ENCODE measurements at regions not wholly inside any gene's neighbourhood (a gene's known extent, or its start where the extent isn't known, plus 50 kb on each side); places are given as distances from the start of the nearest gene placed in this dataset.

DNA sequence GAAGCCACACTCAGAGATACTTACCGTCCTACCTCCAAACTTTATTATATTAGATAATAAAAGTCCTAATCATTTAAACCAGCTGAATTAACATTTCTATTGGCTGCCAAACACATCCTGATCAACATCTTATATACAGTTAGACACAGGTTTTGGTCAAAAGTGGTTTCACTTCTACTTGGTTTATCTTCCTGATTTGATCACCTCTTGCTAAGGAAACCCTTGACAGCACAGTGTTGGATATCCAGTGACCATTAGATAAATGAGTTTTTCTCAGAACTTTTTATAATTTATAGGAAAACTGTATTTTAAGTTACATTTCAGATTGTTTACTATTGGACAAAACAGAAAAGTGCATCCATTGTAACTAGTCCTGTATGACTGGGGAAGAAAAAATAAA, 198.4 kb upstream of the NR2F2 start:
- H3K36me3 Mint-ChIP-seq (ENCODE audit: low read depth): no peaks in the 10 kb centered on the region
- H3K9me3 Mint-ChIP-seq: peaks cover 1% of the 10 kb centered on the region
- H3K27me3 Mint-ChIP-seq: peaks cover 2% of the 10 kb centered on the region
- intact Hi-C loops (cut with micrococcal nuclease): no loop called here
- no peak overlapping the region for H3K27ac Mint-ChIP-seq
- no peak for TF ChIP-seq CTCF (IDR thresholded peaks at IDR 0.05)
- CTCF ChIA-PET: no interaction called here
- no peak for ATAC-seq
- no peak overlapping the region for H3K4me3 Mint-ChIP-seq
- no peak for DNase-seq
- POLR2A ChIA-PET: no interaction called here
- H3K4me1 Mint-ChIP-seq (ENCODE audit: low read depth): no peaks in the 10 kb centered on the region

DNA sequence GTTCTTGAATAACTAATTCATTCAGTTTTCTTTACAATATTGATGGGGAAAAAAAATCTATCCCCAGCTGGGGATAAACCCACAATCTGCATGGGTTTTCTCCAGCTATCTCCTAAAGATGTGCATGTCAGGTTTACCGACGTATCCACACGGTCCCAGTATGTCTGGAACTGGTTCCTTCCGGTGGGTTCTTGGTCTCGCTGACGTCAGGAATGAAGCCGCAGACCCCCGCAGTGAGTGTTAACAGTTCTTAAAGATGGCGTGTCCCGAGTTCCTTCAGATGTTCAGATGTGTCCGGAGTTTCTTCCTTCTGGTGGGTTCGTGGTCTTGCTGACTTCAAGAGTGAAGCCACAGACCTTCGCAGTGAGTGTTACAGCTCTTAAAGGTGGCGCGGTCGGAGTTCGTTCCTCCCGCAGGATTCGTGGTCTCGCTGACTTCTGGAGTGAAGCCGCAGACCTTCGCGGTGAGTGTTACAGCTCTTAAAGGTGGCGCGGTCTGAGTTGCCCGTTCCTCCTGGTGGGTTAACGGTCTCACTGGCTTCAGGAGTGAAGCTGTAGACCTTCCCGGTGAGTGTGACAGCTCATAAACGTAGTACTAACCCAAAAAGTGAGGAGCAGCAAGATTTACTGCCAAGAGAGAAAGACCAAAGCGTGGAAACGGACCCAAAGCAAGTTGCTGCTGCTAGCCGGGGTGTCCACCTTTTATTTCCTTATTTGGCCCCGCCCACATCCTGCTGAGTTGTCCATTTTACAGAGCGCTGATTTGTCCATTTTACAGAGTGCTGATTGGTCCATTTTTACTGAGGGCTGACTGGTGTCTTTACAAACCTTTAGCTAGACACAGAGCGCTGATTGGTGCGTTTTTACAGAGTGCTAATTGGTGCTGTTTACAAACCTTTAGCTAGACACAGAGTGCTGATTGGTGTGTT, 195.1 kb upstream of the NR2F2 start:
- no peak for TF ChIP-seq CTCF (IDR thresholded peaks at IDR 0.05)
- Mint-ChIP-seq H3K27ac (no peak overlapping the region), H3K27me3 (peaks cover 3% of the 10 kb centered on the region), H3K4me1 (ENCODE audit: low read depth) (no peaks in the 10 kb centered on the region), H3K9me3 (no peaks in the 10 kb centered on the region), H3K36me3 (ENCODE audit: low read depth) (no peaks in the 10 kb centered on the region), H3K4me3 (no peak overlapping the region)
- CTCF ChIA-PET: no interaction called here
- no peak for ATAC-seq
- intact Hi-C loops (cut with micrococcal nuclease): no loop called here
- POLR2A ChIA-PET: interaction anchor here (0.6 kb wide), 1 partner anchor 292 kb away, joined by 3 read pairs; no protein-coding TSS in a partner anchor
- DNase-seq: no peak

- H3K36me3 Mint-ChIP-seq (ENCODE audit: low read depth): no peaks in the 10 kb centered on the region
- H3K4me3 Mint-ChIP-seq: no peak overlapping the region
- ChIA-PET CTCF (no interaction called here), POLR2A (no interaction called here)
- no peak overlapping the region for H3K27ac Mint-ChIP-seq
- DNase-seq: no peak
- peaks cover 10% of the 10 kb centered on the region for H3K27me3 Mint-ChIP-seq
- H3K9me3 Mint-ChIP-seq: no peaks in the 10 kb centered on the region
- TF ChIP-seq CTCF (IDR thresholded peaks at IDR 0.05): no peak
- intact Hi-C loops (cut with micrococcal nuclease): no loop called here
- no peaks in the 10 kb centered on the region for H3K4me1 Mint-ChIP-seq (ENCODE audit: low read depth)
- ATAC-seq: no peak
These were observed 191.5 kb upstream of the NR2F2 start for GRCh38 chr15:96138985-96139384.

- H3K9me3 Mint-ChIP-seq: no peaks in the 10 kb centered on the region
- H3K27ac Mint-ChIP-seq: no peak overlapping the region
- DNase-seq (no peak), ATAC-seq (no peak)
- TF ChIP-seq CTCF (IDR thresholded peaks at IDR 0.05): no peak
- intact Hi-C loops (cut with micrococcal nuclease): no loop called here
- POLR2A ChIA-PET: no interaction called here
- H3K36me3 Mint-ChIP-seq (ENCODE audit: low read depth): no peaks in the 10 kb centered on the region
- peaks cover 12% of the 10 kb centered on the region for H3K27me3 Mint-ChIP-seq
- CTCF ChIA-PET: no interaction called here
- H3K4me1 Mint-ChIP-seq (ENCODE audit: low read depth): no peaks in the 10 kb centered on the region
- H3K4me3 Mint-ChIP-seq: no peak overlapping the region
These were observed 188.0 kb upstream of the NR2F2 start for GRCh38 chr15:96142498-96142897.

GRCh38 chr15:96144734-96145133, 185.8 kb upstream of the NR2F2 start:
- DNase-seq: no peak
- POLR2A ChIA-PET: no interaction called here
- Mint-ChIP-seq H3K36me3 (ENCODE audit: low read depth) (no peaks in the 10 kb centered on the region), H3K9me3 (no peaks in the 10 kb centered on the region), H3K27ac (no peak overlapping the region), H3K4me3 (no peak overlapping the region), H3K4me1 (ENCODE audit: low read depth) (no peaks in the 10 kb centered on the region), H3K27me3 (peaks cover 10% of the 10 kb centered on the region)
- intact Hi-C loops (cut with micrococcal nuclease): no loop called here
- no peak for TF ChIP-seq CTCF (IDR thresholded peaks at IDR 0.05)
- CTCF ChIA-PET: no interaction called here
- ATAC-seq: no peak

All from activated CD8-positive, alpha-beta T cell treated with anti-CD3 and anti-CD28 coated beads for 36 hours (primary cell).